NCI-H446 treated with DMSO at 0.1 percent for 48 hours (cell line): ENCODE measurements at regions not wholly inside any gene's neighbourhood (a gene's known extent, or its start where the extent isn't known, plus 50 kb on each side); places are given as distances from the start of the nearest gene placed in this dataset.
"Not testable (repeated sequence)": the region's sequence is repeated elsewhere in the genome, so short reads cannot be mapped to it uniquely, and the experiment has no call there.

ENCODE experiments used
- DNase-seq: peaks from one replicate; lab custom pipeline; 2025; lab: John Stamatoyannopoulos, UW

GRCh38 chr3:158026236-158026635 is 80.0 kb downstream of the SHOX2 start:
- no peak for DNase-seq

GRCh38 chr3:158019897-158020296 is 86.3 kb downstream of the SHOX2 start:
- DNase-seq: not testable (repeated sequence)

GRCh38 chr3:158018462-158018861 is 87.8 kb downstream of the SHOX2 start:
- no peak for DNase-seq

GRCh38 chr3:158012901-158013300 is 93.3 kb downstream of the SHOX2 start:
- no peak for DNase-seq

- no peak for DNase-seq
Observed at GRCh38 chr3:158005391-158006100, 100.7 kb downstream of the SHOX2 start.

- no peak for DNase-seq
Observed at GRCh38 chr3:157999246-157999645, 107.0 kb downstream of the SHOX2 start.

GRCh38 chr3:157982359-157982758 is 123.9 kb downstream of the SHOX2 start:
- no peak for DNase-seq

- no peak for DNase-seq
Observed at GRCh38 chr3:157981819-157982218, 124.4 kb downstream of the SHOX2 start.

GRCh38 chr3:157979022-157979421 is 127.2 kb downstream of the SHOX2 start:
- DNase-seq: no peak

GRCh38 chr3:157961665-157962064 is 144.6 kb downstream of the SHOX2 start:
- no peak for DNase-seq

GRCh38 chr3:157958457-157958856 is 147.8 kb downstream of the SHOX2 start:
- DNase-seq: no peak

GRCh38 chr3:157956850-157957249 is 149.4 kb downstream of the SHOX2 start:
- no peak for DNase-seq

- DNase-seq: no peak
Observed at GRCh38 chr3:157956176-157956575, 150.0 kb downstream of the SHOX2 start.

GRCh38 chr3:157953565-157953964 is 152.7 kb downstream of the SHOX2 start:
- DNase-seq: no peak

- no peak for DNase-seq
Observed at GRCh38 chr3:157948605-157949383, 157.4 kb downstream of the SHOX2 start.

GRCh38 chr3:157939166-157939565 is 167.1 kb downstream of the SHOX2 start:
- DNase-seq: no peak

- DNase-seq: peak; percentile 79
Observed at GRCh38 chr3:157938154-157938779, 168.0 kb downstream of the SHOX2 start.

GRCh38 chr3:157931517-157931916 is 174.7 kb downstream of the SHOX2 start:
- no peak for DNase-seq

- no peak for DNase-seq
Observed at GRCh38 chr3:157930000-157930780, 176.0 kb downstream of the SHOX2 start.

GRCh38 chr3:157926822-157927221 is 179.4 kb downstream of the SHOX2 start:
- DNase-seq: no peak

GRCh38 chr3:157922614-157923013 is 183.6 kb downstream of the SHOX2 start:
- no peak for DNase-seq

GRCh38 chr3:157921811-157922210 is 184.4 kb downstream of the SHOX2 start:
- DNase-seq: peak; percentile 56
